GM19240 (cell line): ENCODE measurements at regions not wholly inside any gene's neighbourhood (a gene's known extent, or its start where the extent isn't known, plus 50 kb on each side); places are given as distances from the start of the nearest gene placed in this dataset.
A peak's percentile ranks its signal among the peaks of the same experiment; 100 is the strongest.

Experiments used
- DNase-seq: peaks from one replicate; pipeline ENCODE4 v3.0.0; 2011; ENCODE audit warnings: low spot score; ENCODE audit not compliant: insufficient read length

DNA sequence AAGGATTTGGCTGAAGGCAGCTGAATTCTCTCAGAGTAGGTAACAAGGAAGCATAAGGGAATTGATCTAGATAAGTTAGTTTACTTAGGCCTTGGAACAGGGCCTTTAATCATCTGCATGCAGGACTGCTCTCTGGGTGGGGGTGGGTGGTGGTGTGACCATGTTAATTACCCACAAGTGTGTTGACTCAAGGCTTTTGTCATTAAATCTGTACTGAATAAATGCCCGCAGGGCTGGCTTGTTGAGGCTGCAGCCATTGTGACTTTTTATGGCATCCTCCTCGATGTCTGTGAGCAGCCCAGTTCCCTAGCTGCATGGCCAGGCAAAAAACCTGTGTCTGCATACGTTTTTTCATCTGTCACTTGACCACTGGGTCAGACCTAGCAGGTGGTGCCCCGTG, 63.5 kb upstream of the ASCC3 start:
- no peak for DNase-seq

GRCh38 chr6:100946021-100946540, 65.0 kb upstream of the ASCC3 start:
- no peak for DNase-seq

GRCh38 chr6:100946711-100947110, 65.6 kb upstream of the ASCC3 start:
- no peak for DNase-seq

GRCh38 chr6:100948381-100949133, 67.4 kb upstream of the ASCC3 start:
- DNase-seq, result no peak

DNA sequence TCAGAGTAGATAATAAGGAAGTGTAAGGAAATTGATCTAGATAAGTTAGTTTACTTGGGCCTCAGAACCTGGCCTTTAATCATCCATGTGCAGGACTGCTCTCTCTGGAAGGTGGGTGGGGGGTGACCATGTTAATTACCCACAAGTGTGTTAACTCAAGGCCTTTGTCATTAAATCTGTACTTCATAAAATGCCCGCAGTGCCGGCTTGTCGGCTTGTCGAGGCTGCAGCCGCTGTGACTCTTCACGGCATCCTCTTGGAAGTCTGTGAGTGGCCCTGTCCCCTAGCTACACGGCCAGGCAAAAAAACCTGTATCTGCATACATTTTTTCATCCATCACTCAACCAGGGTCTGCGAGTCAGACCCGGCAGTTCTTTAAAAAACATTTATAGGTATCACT, 70.9 kb upstream of the ASCC3 start:
- no peak for DNase-seq

- no peak for DNase-seq
These were observed 78.2 kb upstream of the ASCC3 start for GRCh38 chr6:100959280-100959679.

DNA sequence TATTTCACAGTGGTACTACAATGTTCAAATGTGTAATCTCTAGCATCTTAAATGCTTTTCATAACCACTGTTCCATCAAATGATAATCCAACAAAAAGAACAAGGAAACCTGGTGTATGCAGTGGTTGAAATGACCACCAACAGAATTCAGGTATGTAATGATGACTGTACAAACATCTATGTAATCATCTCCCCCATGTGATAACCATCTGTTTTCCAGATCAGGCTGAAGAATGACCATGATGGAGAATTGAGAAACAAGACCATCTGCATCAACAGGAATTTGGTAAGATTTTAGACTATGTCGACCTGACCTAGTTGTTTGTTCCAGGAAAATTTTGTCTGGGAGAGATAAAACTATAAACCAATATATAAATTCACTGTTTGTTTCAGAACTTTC, 81.3 kb upstream of the ASCC3 start:
- DNase-seq, result no peak

DNA sequence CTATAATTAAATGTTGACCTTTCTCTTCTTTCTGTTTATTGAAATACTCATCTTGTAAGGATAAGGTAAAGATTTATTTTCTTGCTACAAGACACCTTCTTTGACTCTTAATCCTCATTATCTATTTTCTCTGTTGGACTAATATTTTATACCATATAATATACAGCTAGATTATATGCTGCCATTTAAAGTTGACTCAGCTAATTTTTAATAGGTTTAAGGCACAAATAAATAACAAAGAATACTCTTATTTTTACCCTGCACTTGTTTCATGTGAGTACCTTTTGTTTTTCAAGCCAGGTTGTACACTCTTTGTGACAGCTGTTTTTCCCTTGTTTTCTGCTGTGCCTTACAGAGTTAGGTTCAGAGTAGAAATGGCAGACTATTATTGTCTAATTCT, 83.9 kb upstream of the ASCC3 start:
- DNase-seq, result no peak

GRCh38 chr6:100968949-100969348, 87.8 kb upstream of the ASCC3 start:
- no peak for DNase-seq

- DNase-seq, result no peak
These were observed 98.1 kb upstream of the ASCC3 start for GRCh38 chr6:100979267-100979666.

DNA sequence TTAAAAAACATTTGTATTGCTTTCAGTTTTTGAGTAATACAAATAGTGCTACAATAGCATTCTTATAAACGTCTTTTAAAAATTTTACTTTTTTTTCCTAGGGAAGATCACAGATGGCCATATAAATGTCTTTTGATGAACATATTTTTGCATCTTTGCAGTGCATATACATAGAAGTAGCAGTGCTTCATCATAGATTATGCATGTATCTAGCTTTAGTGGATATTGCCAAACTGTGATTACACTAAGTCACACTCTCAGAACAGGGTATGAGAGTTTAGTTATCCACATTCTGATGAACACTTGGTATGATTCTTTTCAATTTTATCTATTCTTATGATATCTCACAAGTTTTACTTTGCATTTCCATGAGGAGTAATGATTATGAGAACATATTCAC, 99.8 kb upstream of the ASCC3 start:
- no peak for DNase-seq

DNA sequence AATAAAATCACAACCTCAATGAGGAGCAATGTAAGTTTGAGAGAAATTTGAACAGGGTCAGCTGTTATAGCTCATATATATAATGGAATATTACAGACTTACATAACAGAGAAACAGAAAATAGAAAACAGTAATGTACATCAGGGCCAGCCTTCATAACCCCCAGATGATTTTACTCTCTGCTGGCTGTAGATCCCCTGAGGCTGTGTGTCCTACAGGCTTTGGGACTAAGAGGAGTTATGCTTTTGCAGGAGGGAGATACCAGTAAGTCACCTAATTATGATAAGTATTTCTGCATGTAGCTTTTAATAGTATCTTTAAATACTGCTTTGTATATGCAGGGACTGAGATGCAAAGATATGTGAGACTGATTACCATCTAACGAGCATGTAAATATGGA, 105.8 kb upstream of the ASCC3 start:
- no peak for DNase-seq

- no peak for DNase-seq
These were observed 106.4 kb upstream of the ASCC3 start for GRCh38 chr6:100987556-100987955.

GRCh38 chr6:100988391-100988984, 107.4 kb upstream of the ASCC3 start:
- no peak for DNase-seq

DNA sequence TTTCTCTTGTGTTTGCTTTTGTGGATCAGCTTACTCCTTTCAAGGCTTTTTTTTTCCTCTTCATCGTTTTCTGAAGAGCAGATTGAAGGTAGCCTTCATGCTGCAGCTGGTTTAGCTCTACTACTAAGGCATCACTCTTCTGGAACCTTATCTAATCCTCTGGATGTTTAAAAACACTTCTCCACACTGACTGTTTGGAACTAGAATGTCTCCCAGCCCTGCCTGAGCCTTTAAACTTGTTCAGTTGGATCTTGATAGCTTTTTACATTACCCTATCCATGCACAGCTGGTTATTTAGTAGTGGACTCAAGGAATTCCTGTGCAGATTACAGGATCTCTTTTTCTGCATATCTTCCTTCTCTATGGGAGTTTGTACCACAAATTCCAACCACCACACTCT, 108.9 kb upstream of the ASCC3 start:
- no peak for DNase-seq

DNA sequence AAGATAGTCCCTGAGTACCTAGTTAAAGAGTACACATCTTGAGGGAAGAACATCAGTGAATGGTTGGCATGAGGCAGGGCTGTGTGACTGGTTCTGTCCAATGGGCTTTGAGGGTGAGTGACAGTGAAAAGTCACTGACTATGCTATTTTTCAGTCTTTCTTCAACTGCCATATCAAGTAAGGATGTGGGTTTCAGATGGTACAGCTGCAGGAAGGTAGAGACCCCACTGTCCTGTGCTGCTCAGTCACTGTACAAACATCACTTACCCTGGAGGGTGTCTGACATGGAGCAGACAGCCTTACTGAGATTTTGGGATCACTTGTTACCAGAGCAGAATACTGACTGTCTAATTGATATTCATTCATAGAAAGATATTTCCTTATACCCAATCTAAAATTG, 115.3 kb upstream of the ASCC3 start:
- no peak for DNase-seq

- DNase-seq, result no peak
These were observed 117.0 kb upstream of the ASCC3 start for GRCh38 chr6:100998111-100998510.

DNA sequence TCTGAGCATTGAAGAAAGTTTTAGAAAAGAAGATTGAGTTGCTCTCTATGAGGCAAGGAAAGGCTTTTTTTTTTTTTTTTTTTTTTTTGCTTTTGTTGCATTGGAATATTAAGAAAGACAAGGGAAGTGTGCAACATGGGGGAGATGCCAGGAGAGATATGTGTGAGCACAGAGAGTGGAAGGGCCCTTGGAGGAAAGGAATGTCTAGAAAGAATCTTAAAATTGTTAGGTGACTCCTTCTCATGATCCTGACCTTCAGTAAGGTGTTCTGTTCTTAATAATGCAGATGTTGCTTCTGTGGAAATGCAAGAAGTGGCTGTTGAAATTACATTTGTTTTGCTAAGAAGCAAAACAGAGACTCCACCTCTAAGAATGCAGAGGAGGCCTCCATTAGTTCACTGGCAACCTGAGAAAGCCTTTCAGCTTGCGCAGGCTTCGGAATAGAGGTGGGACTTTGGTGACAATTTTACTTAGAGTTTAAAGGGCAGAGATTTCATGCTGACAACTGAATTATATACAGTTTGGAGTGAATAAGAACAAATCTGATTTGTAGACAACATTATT, 118.0 kb upstream of the ASCC3 start:
- DNase-seq, result no peak

DNA sequence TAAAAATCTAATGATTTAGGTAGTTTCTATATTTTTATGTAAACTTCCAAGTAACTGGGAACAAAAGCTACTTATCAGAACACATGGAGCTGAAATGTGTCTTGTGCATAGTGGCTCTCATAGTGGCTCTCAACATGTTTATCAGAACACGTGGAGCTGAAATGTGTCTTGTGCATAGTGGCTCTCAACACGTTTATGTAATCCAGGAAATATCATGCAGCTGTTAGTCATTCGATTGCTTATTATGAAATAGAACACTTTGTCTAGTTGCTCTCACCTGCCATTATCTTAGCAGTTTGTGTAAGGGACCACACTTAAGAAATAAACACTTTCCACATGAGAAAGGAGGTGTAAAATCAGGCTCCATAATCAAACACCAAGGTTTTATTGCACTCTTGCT, 119.2 kb upstream of the ASCC3 start:
- no peak for DNase-seq

- no peak for DNase-seq
These were observed 119.9 kb upstream of the ASCC3 start for GRCh38 chr6:101001012-101001411.

DNA sequence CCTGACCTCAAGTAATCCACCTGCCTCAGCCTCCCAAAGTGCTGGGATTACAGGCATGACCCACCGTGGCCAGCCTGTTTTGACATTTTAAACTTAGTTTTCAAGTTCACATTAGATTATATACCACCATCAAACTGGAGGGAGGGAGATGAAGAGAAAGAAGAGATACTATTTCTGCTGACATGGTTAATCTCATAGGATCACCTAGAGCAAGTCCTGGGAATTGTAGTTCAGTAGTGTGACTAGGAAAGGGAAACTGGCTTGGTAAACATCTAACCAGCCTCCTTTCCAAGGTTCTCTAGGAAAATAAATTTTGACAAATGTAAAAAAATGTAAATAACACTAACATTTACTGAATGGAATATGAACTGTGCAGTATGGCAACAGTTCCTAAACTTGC, 120.5 kb upstream of the ASCC3 start:
- no peak for DNase-seq

DNA sequence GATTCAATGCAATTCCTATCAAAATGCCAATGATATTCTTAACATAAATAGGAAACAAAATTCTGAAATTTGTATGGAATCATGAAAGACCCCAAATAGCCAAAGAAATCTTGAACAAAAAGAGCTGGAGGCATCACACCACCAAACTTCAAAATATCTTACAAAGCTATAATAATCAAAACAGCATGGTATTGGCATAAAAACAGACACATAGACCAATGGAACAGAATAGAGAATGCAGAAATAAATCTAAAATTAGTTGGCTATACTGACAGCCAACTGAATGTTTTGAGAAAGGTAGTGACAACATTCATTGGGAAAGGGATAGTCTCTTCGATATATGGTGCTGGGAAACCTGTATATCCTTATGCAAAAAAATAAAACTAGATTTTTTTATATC, 121.9 kb upstream of the ASCC3 start:
- DNase-seq, result no peak

DNA sequence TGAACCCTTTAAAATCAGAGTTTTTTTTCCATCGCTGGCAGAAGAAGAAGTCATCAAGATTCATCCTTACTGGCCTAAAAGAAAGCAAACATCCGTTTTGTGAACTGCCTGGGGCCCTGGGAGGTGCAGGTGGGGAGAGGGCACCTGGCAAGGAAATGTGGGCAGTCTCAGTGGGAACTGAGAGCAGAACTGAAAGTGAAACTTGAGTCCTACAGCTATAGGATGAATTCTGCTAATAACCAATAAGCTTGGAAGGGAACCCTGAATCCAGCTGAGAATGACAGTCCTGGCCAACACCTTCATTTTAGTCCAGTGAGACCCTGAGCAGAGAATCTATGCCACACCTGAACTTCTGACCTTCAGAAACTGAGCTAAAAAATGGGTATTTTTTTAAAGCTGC, 130.1 kb upstream of the ASCC3 start:
- peak; percentile 3 for DNase-seq
